Chondrocyte (in vitro differentiated cells): ENCODE measurements at regions not wholly inside any gene's neighbourhood (a gene's known extent, or its start where the extent isn't known, plus 50 kb on each side); places are given as distances from the start of the nearest gene placed in this dataset.
"Not testable (repeated sequence)": the region's sequence is repeated elsewhere in the genome, so short reads cannot be mapped to it uniquely, and the experiment has no call there.

Experiments used
- DNase-seq: peaks from one replicate; pipeline ENCODE4 v3.0.0; 2021; ENCODE audit warnings: mixed read lengths, low spot score
- H3K27ac Mint-ChIP-seq: one replicate; pipeline ENCODE4 v1.8.0; 2021; ENCODE audit warnings: mild to moderate bottlenecking, moderate library complexity, mixed read lengths; ENCODE audit not compliant: unreplicated experiment
- H3K27me3 Mint-ChIP-seq: 2 replicates; pipeline ENCODE4 v1.8.0; 2021; ENCODE audit warnings: low read depth, mixed read lengths
- H3K36me3 Mint-ChIP-seq: 2 replicates; pipeline ENCODE4 v1.8.0; 2021; ENCODE audit warnings: low read depth, mixed read lengths
- H3K4me1 Mint-ChIP-seq: 2 replicates; pipeline ENCODE4 v1.8.0; 2021; ENCODE audit warnings: low read depth, mild to moderate bottlenecking, mixed read lengths
- H3K4me3 Mint-ChIP-seq: one replicate; pipeline ENCODE4 v1.8.0; 2021; ENCODE audit warnings: mild to moderate bottlenecking, moderate library complexity, mixed read lengths; ENCODE audit not compliant: unreplicated experiment
- H3K9me3 Mint-ChIP-seq: 2 replicates; pipeline ENCODE4 v1.8.0; 2021; ENCODE audit warnings: low read depth, mixed read lengths
- TF ChIP-seq, protein P1 (sequence below): fragments of 200-600 bp; sonication (generic); IDR thresholded peaks from 2 replicates; pipeline ENCODE4 v1.5.0; 2021; ENCODE audit warnings: antibody characterized with exemption, mild to moderate bottlenecking, moderate library complexity

DNA sequence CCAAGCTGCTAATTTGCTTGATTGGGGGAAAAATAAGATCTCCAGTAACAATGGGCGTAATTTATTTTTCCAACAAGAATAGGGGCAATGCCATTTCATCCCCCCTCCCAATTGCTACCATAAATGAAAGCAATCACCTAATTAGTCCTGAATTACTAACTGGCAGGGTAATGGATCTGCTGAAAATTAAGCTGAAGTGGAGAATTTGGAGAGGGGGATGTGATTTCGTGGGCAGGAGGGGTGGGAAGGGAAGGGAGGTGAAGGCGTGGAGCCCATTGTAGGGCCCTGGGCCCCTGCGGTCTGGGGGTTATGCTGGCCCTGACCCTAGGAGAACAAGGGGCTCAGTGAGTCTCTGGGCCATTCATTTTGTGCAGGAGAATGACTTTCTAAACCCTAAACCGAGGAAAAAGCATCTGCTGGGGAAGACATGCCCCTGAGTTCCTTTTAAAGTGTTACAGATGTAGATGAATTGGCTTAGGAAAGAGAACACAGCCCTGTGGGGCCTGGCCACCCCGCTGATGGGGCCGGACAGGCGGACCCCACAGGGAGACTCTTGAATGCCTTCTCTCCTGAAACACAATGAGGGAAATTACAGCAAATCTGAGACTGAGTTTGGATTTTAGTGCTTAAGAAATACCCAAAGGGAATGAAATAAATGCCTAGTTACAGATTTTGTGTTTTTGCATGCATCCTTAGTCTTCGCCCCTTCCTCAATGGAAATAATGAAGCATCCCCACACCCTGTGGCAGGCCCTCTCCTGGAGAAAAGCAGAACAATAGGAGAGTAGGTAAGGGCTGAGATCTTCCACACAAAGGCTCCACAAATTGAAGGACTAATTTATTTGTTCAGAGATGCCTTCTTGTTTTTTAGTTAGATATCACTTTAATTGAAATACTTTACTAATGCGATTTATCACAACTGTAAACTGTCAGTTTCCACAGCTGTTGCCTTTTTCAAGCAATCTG, 143.2 kb downstream of the PSAT1 start:
- TF ChIP-seq, protein P1, sequence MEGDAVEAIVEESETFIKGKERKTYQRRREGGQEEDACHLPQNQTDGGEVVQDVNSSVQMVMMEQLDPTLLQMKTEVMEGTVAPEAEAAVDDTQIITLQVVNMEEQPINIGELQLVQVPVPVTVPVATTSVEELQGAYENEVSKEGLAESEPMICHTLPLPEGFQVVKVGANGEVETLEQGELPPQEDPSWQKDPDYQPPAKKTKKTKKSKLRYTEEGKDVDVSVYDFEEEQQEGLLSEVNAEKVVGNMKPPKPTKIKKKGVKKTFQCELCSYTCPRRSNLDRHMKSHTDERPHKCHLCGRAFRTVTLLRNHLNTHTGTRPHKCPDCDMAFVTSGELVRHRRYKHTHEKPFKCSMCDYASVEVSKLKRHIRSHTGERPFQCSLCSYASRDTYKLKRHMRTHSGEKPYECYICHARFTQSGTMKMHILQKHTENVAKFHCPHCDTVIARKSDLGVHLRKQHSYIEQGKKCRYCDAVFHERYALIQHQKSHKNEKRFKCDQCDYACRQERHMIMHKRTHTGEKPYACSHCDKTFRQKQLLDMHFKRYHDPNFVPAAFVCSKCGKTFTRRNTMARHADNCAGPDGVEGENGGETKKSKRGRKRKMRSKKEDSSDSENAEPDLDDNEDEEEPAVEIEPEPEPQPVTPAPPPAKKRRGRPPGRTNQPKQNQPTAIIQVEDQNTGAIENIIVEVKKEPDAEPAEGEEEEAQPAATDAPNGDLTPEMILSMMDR, result peak; percentile 3
- Mint-ChIP-seq H3K36me3 (no peaks in the 10 kb centered on the region), H3K4me3 (no peak overlapping the region), H3K4me1 (peaks cover 31% of the 10 kb centered on the region), H3K9me3 (no peaks in the 10 kb centered on the region), H3K27ac (peak overlapping the region; percentile 83), H3K27me3 (no peaks in the 10 kb centered on the region)
- DNase-seq, result no peak

DNA sequence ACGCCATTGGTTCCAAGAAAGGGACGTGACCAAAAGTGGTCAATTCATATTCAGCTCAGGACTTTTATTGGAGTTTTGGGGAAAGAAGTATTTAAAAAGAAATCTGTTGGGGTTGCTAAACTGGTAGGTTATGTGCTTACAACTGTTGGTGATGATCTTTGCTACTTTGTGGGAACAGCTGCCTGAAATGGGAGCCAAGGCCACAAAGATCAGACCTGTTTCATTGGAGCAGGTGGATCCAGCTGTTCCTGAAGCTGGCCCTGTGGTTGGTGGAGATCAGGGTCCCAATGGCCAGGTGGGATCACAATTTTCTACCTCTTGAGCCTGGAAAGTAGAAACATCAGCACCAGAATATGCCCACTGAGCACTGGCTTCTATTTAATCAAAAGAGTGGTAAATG, 144.5 kb downstream of the PSAT1 start:
- TF ChIP-seq, protein P1, result no peak
- H3K4me3 Mint-ChIP-seq, result no peak overlapping the region
- DNase-seq, result no peak
- peaks cover 3% of the 10 kb centered on the region for H3K36me3 Mint-ChIP-seq
- no peak overlapping the region for H3K27ac Mint-ChIP-seq
- no peaks in the 10 kb centered on the region for H3K9me3 Mint-ChIP-seq
- H3K4me1 Mint-ChIP-seq, result peaks cover 31% of the 10 kb centered on the region
- H3K27me3 Mint-ChIP-seq, result no peaks in the 10 kb centered on the region

DNA sequence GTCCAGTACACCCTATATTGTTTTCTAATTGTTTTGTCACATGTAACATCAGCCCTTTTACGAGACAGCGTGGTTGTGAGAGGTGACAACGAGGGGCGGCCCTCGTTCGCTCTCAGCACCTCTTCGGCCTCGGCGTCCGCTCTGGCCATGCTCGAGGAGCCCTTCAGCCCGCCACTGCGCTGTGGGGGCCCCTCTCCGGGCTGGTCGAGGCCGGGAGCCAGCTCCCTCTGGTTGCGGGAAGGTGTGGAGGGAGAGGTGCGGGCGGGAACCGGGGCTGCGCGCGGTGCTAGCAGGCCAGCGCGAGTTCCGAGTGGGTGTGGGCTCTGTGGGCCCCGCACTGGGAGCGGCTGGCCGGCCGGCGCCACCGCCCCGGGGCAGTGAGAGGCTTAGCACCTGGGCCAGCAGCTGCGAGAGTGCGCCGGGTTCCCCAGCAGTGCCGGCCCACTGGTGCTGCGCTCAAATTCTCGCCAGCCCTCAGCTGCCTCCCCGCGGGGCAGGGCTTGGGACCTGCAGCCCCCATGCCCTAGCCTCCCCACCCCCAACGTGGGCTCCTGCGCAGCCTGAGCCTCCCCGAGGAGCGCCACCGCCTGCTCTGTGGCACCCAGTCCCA, 145.0 kb downstream of the PSAT1 start:
- Mint-ChIP-seq H3K4me3 (no peak overlapping the region), H3K9me3 (no peaks in the 10 kb centered on the region), H3K36me3 (peaks cover 3% of the 10 kb centered on the region), H3K4me1 (peaks cover 31% of the 10 kb centered on the region), H3K27ac (no peak overlapping the region), H3K27me3 (no peaks in the 10 kb centered on the region)
- peak; percentile 88 for DNase-seq
- TF ChIP-seq, protein P1, result no peak

DNA sequence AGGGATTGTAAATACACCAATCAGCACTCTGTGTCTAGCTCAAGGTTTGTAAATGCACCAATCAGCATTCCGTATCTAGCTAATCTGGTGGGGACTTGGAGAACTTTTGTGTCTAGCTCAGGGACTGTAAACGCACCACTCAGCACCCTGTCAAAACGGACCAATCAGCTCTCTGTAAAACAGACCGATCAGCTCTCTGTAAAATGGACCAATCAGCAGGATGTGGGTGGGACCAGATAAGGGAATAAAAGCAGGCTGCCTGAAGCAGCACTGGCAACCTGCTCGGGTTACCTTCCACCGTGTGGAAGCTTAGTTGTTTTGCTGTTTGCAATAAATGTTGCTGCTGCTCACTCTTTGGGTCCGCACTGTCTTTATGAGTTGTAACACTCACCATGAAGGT, 145.7 kb downstream of the PSAT1 start:
- peaks cover 25% of the 10 kb centered on the region for H3K4me1 Mint-ChIP-seq
- not testable (repeated sequence) for H3K9me3 Mint-ChIP-seq, H3K27me3 Mint-ChIP-seq, DNase-seq, H3K36me3 Mint-ChIP-seq, H3K27ac Mint-ChIP-seq, H3K4me3 Mint-ChIP-seq

DNA sequence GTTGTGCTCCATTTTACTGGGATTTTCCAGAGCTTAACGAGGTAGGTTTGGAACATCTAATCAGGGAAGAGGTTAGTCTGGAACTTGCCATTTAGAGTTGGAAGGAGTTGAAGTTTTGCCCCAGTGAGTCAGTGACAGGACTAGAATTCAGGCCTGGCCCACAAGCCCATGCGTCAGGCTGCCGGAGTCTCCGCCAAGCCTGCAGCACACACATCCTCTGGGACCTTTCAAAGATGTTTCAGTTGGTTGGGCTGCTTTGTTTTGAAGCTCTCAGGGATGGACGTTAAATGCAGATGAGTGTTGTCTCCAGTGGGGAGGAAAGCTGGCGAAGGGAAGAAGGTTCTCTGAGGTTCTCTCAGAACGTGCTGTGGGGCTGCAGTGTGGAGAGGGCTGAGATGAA, 147.0 kb downstream of the PSAT1 start:
- DNase-seq, result no peak
- peaks cover 3% of the 10 kb centered on the region for H3K36me3 Mint-ChIP-seq
- no peaks in the 10 kb centered on the region for H3K9me3 Mint-ChIP-seq
- H3K4me1 Mint-ChIP-seq, result peaks cover 11% of the 10 kb centered on the region
- H3K27me3 Mint-ChIP-seq, result no peaks in the 10 kb centered on the region
- TF ChIP-seq, protein P1, result no peak
- no peak overlapping the region for H3K4me3 Mint-ChIP-seq
- no peak overlapping the region for H3K27ac Mint-ChIP-seq
